ENCODE measurements at regions not wholly inside any gene's neighbourhood (a gene's known extent, or its start where the extent isn't known, plus 50 kb on each side); places are given as distances from the start of the nearest gene placed in this dataset.

GRCh38 chr4:145427991-145428390, 53.7 kb upstream of the SMAD1 start:
- no peak for DNase-seq (ENCODE audit: low read depth in 4 of 4, low spot score in 1 of 4)

GRCh38 chr4:145427221-145427620, 54.4 kb upstream of the SMAD1 start:
- DNase-seq (ENCODE audit: low read depth in 4 of 4, low spot score in 1 of 4) = no peak

GRCh38 chr4:145423017-145423708, 58.5 kb upstream of the SMAD1 start:
- DNase-seq (ENCODE audit: low read depth in 4 of 4, low spot score in 1 of 4) = no peak

- DNase-seq (ENCODE audit: low read depth in 4 of 4, low spot score in 1 of 4) = no peak
These were observed 60.9 kb upstream of the SMAD1 start for GRCh38 chr4:145420595-145421214.

- DNase-seq (ENCODE audit: low read depth in 4 of 4, low spot score in 1 of 4) = no peak
These were observed 62.9 kb upstream of the SMAD1 start for GRCh38 chr4:145418739-145419138.

GRCh38 chr4:145417348-145418130, 64.1 kb upstream of the SMAD1 start:
- no peak for DNase-seq (ENCODE audit: low read depth in 4 of 4, low spot score in 1 of 4)

- no peak for DNase-seq (ENCODE audit: low read depth in 4 of 4, low spot score in 1 of 4)
These were observed 66.8 kb upstream of the SMAD1 start for GRCh38 chr4:145414841-145415240.

GRCh38 chr4:145414226-145414625, 67.4 kb upstream of the SMAD1 start:
- DNase-seq (ENCODE audit: low read depth in 4 of 4, low spot score in 1 of 4) = no peak

- no peak for DNase-seq (ENCODE audit: low read depth in 4 of 4, low spot score in 1 of 4)
These were observed 74.7 kb upstream of the SMAD1 start for GRCh38 chr4:145406970-145407369.

GRCh38 chr4:145404761-145405160, 76.9 kb upstream of the SMAD1 start:
- no peak for DNase-seq (ENCODE audit: low read depth in 4 of 4, low spot score in 1 of 4)

- no peak for DNase-seq (ENCODE audit: low read depth in 4 of 4, low spot score in 1 of 4)
These were observed 85.1 kb upstream of the SMAD1 start for GRCh38 chr4:145396581-145396980.

GRCh38 chr4:145390571-145390970, 91.1 kb upstream of the SMAD1 start:
- DNase-seq (ENCODE audit: low read depth in 4 of 4, low spot score in 1 of 4) = no peak

GRCh38 chr4:145389550-145389949, 92.1 kb upstream of the SMAD1 start:
- DNase-seq (ENCODE audit: low read depth in 4 of 4, low spot score in 1 of 4) = no peak

GRCh38 chr4:145388043-145388442, 93.6 kb upstream of the SMAD1 start:
- no peak for DNase-seq (ENCODE audit: low read depth in 4 of 4, low spot score in 1 of 4)

- DNase-seq (ENCODE audit: low read depth in 4 of 4, low spot score in 1 of 4) = no peak
These were observed 94.6 kb upstream of the SMAD1 start for GRCh38 chr4:145387079-145387478.

- DNase-seq (ENCODE audit: low read depth in 4 of 4, low spot score in 1 of 4) = no peak
These were observed 100.5 kb upstream of the SMAD1 start for GRCh38 chr4:145381163-145381562.

- no peak for DNase-seq (ENCODE audit: low read depth in 4 of 4, low spot score in 1 of 4)
These were observed 101.5 kb upstream of the SMAD1 start for GRCh38 chr4:145380123-145380522.

GRCh38 chr4:145375416-145375815, 106.2 kb upstream of the SMAD1 start:
- no peak for DNase-seq (ENCODE audit: low read depth in 4 of 4, low spot score in 1 of 4)

GRCh38 chr4:145352438-145353145, 129.1 kb upstream of the SMAD1 start:
- DNase-seq (ENCODE audit: low read depth in 4 of 4, low spot score in 1 of 4) = no peak

- DNase-seq (ENCODE audit: low read depth in 4 of 4, low spot score in 1 of 4) = no peak
These were observed 129.7 kb upstream of the SMAD1 start for GRCh38 chr4:145351922-145352321.

GRCh38 chr4:145351162-145351561, 130.5 kb upstream of the SMAD1 start:
- DNase-seq (ENCODE audit: low read depth in 4 of 4, low spot score in 1 of 4) = no peak

- no peak for DNase-seq (ENCODE audit: low read depth in 4 of 4, low spot score in 1 of 4)
These were observed 133.4 kb upstream of the SMAD1 start for GRCh38 chr4:145348291-145348690.
